ENCODE measurements at regions not wholly inside any gene's neighbourhood (a gene's known extent, or its start where the extent isn't known, plus 50 kb on each side); places are given as distances from the start of the nearest gene placed in this dataset.

- Histone ChIP-seq H3K9me3 (no peaks in the 10 kb centered on the region), H3K4me1 (no peaks in the 10 kb centered on the region), H3K4me3 (replicated peaks in 1 of 3) (no peak overlapping the region), H3K36me3 (no peaks in the 10 kb centered on the region), H3K27ac (peak overlapping the region in 1 of 3 donors; percentile 26), H3K27me3 (no peaks in the 10 kb centered on the region)
- TF ChIP-seq CTCF (IDR thresholded peaks at IDR 0.05) (peak; percentile 40 to 98 (median 78)), POLR2A (IDR thresholded peaks at IDR 0.05) (no peak)
- intact Hi-C loops (cut with DNase I): loop anchor here (5.0 to 10.0 kb wide), 2 partner anchors 107 to 194 kb away; no protein-coding TSS in a partner anchor
- peak; percentile 4 to 14 for DNase-seq
- 19 to 20% methylated on average over 5 of the region's 5 CpGs for WGBS, 2 donors
Measured at GRCh38 chr1:170881268-170882265, 53.8 kb upstream of the MROH9 start.
